HFF-Myc (cell line): ENCODE measurements at regions not wholly inside any gene's neighbourhood (a gene's known extent, or its start where the extent isn't known, plus 50 kb on each side); places are given as distances from the start of the nearest gene placed in this dataset.
"Not testable (repeated sequence)": the region's sequence is repeated elsewhere in the genome, so short reads cannot be mapped to it uniquely, and the experiment has no call there.

Source experiments
- DNase-seq: peaks from one replicate; pipeline ENCODE4 v3.0.0-alpha.2; 2011; ENCODE audit warnings: low read depth; ENCODE audit errors: extremely low read depth
- H3K4me3 ChIP-seq: replicated peaks from 2 replicates; pipeline ENCODE4 v1.5.1; 2011; ENCODE audit warnings: low read depth, mild to moderate bottlenecking, control low read depth, low read length

- H3K4me3 ChIP-seq = peak overlapping the region; percentile 9; the same call in 1 of the 2 replicates
- DNase-seq = not testable (repeated sequence)
Measured at GRCh38 chr1:85520826-85521820, 56.2 kb upstream of the DDAH1 start.

- not testable (repeated sequence) for DNase-seq, H3K4me3 ChIP-seq
Measured at GRCh38 chr1:85522458-85522857, 57.5 kb upstream of the DDAH1 start.

- DNase-seq, H3K4me3 ChIP-seq: not testable (repeated sequence)
Measured at GRCh38 chr1:85523061-85523460, 57.5 kb upstream of the CCN1 start.

GRCh38 chr1:85524281-85524886 is 56.2 kb upstream of the CCN1 start:
- DNase-seq, H3K4me3 ChIP-seq: not testable (repeated sequence)

- H3K4me3 ChIP-seq = not testable (repeated sequence)
Measured at GRCh38 chr1:85525591-85525991, 55.0 kb upstream of the CCN1 start.

GRCh38 chr1:85526216-85526615 is 54.3 kb upstream of the CCN1 start:
- not testable (repeated sequence) for DNase-seq, H3K4me3 ChIP-seq

More at GRCh38 chr1:85525591-85525991, 55.0 kb upstream of the CCN1 start:
- DNase-seq = not testable (repeated sequence)

GRCh38 chr1:85527145-85527544 is 53.4 kb upstream of the CCN1 start:
- H3K4me3 ChIP-seq = not testable (repeated sequence)
- DNase-seq = peak; percentile 68
